GM12892 (cell line): ENCODE measurements at regions not wholly inside any gene's neighbourhood (a gene's known extent, or its start where the extent isn't known, plus 50 kb on each side); places are given as distances from the start of the nearest gene placed in this dataset.
"Not testable (repeated sequence)": the region's sequence is repeated elsewhere in the genome, so short reads cannot be mapped to it uniquely, and the experiment has no call there.

Source experiments
- DNase-seq: peaks from one replicate; pipeline ENCODE4 v3.0.0; 2011; ENCODE audit not compliant: insufficient read length
- FAIRE-seq: peaks from 2 replicates; lab custom pipeline; 2011; peaks lifted over from hg19 to GRCh38; lab: Jason Lieb, UNC
- POLR2A ChIP-seq: IDR thresholded peaks from 2 replicates; pipeline ENCODE4 v1.6.1; 2011; ENCODE audit warnings: low read depth, low read length, control low read depth
- POLR2AphosphoS5 ChIP-seq: IDR thresholded peaks from 2 replicates; pipeline ENCODE4 v1.6.1; 2011; ENCODE audit warnings: low read depth, low read length, control low read depth
- TAF1 ChIP-seq: IDR thresholded peaks from 2 replicates; pipeline ENCODE4 v1.6.1; 2011; ENCODE audit warnings: low read depth, mild to moderate bottlenecking, control low read depth, low read length, borderline replicate concordance

- DNase-seq (no peak), FAIRE-seq (no peak)
- no peak for TF ChIP-seq POLR2A
- TF ChIP-seq POLR2AphosphoS5, result no peak
- TF ChIP-seq TAF1, result no peak
These were observed 54.9 kb upstream of the NBPF3 start for GRCh38 chr1:21385022-21385421.

- FAIRE-seq (peak; percentile 71), DNase-seq (no peak)
- TF ChIP-seq POLR2AphosphoS5 (no peak), TAF1 (no peak), POLR2A (no peak)
These were observed 55.3 kb upstream of the NBPF3 start for GRCh38 chr1:21384620-21385019.

DNA sequence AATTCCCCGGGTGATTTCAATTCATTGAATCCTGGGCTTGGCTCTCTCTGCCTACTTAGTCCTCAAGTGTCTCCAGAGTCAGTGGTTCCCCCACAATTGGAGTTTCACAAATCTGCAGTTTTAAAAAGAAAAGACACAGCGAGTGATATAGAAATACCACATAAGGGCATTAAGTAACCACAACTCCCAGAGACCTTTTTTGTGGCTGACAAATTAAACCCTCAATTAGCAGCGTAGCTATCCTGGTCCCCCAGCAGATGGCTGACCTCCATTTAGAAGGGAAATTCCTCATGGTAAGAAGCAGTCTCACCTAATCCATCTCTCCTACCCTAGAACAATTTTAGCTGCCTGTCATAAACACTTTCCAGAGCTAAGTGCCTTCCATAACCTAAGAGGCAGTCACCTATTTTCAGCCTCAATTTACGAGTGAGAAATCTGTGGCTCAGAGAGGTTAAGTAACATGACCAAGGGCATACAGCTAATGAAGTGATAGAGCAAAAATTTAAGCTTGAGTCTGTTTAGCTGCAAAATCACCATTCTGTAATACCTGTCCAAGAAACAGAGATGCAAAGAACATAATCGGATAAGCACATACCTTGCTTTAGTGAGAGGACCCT is 56.0 kb upstream of the NBPF3 start:
- FAIRE-seq (no peak), DNase-seq (no peak)
- TF ChIP-seq POLR2A (no peak), POLR2AphosphoS5 (no peak), TAF1 (no peak)

DNA sequence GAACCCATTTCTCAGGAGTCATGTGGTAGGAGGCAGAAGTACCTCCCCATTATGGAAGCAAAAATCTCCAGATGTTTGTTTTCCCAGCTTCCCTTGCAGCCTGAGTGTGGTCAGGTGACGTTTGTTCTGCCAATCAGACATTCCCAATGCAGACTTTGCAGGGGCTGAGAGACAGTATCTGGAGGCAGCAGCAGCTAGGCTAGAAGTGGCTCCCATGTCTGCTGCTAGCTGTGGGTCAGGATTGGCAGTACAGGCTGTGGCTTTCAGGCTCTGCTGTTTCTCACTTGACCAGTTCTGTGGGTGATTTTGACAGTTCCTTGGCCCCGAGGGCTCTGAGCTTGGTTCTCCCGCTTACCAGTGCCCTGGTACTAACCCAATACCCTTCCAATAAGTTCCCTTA is 58.6 kb upstream of the NBPF3 start:
- TF ChIP-seq POLR2AphosphoS5, result no peak
- no peak for TF ChIP-seq TAF1
- no peak for TF ChIP-seq POLR2A
- DNase-seq (no peak), FAIRE-seq (no peak)

DNA sequence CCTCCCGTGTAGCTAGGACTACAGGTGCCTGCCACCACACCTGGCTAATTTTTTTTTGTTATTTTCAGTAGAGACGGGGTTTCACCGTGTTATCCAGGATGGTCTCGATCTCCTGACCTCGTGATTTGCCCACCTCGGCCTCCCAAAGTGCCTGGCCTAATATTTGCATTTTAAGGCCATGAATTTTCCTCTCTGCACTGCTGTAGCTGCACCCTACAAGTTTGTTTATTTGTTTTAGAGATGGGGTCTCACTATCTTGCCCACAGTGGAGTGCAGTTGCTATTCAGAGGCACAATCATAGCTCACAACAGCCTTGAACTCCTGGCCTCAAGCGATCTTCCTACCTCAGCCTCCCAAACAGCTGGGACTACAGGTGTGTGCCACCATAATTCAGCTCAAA is 59.8 kb upstream of the NBPF3 start:
- not testable (repeated sequence) for FAIRE-seq, DNase-seq

- TF ChIP-seq TAF1, result no peak
- TF ChIP-seq POLR2A, result no peak
- no peak for TF ChIP-seq POLR2AphosphoS5
- FAIRE-seq (no peak), DNase-seq (no peak)
These were observed 60.4 kb upstream of the NBPF3 start for GRCh38 chr1:21379571-21379970.

DNA sequence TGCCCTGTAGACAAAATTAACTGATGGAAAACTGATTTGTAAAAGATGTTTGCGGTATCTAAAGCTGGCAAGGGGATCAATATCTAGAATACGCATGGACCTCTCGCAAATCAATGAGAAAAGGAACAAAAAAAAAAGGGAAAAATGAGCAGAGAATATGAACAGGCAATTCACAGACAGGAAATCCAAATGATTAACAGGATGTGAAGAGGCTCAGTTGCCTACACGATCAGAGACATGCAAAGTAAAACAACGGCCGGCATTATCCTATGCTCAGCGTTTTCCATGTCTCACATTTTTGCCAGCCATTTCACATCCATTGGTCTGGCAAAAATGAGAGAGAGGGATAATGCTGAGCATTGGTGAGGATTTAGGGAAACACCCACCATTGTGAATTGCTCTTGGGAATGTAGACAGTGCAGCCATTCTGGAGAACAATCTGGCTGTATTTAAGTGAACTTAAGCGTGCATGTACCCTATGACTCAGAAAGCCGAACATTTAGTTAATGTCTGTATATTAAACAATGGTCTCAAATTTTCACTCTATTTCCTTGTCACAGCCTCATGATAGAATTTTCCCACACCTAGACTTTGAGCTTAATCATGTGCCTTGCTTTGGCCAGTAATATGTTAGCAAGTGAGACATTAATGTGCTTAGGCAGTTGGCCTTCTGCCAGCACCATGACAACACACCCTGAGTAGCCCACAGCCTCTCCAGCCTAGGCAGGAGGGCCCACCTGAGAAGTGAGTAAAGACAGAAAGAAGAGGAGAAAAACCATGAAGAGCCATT is 61.0 kb upstream of the NBPF3 start:
- no peak for DNase-seq
- TF ChIP-seq TAF1, result no peak
- no peak for TF ChIP-seq POLR2AphosphoS5
- no peak for TF ChIP-seq POLR2A
- no peak for FAIRE-seq

DNA sequence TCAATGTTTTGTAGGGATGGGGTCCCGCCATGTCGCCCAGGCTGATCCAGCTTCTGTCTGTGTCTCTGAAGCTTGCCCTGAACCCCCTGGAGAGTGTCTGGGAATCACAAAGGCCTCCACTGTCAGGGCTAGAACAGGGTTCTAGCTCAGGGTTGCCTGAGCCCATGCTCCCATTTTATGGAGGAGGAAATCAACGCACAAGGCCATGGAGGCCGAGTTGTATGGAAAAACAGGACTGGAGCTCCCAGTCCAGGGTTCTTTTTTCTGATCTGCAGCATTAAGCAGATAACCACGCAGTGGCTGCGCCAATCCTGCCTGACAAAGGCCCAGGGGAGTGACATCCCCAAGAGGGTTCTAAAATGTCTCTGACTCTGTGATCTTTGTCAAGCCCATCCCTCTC is 67.6 kb upstream of the NBPF3 start:
- FAIRE-seq (no peak), DNase-seq (no peak)
- TF ChIP-seq POLR2A (no peak), POLR2AphosphoS5 (no peak), TAF1 (no peak)

GRCh38 chr1:21369905-21370304 is 70.0 kb upstream of the NBPF3 start:
- FAIRE-seq (no peak), DNase-seq (no peak)
- TF ChIP-seq POLR2A (no peak), POLR2AphosphoS5 (no peak), TAF1 (no peak)

DNA sequence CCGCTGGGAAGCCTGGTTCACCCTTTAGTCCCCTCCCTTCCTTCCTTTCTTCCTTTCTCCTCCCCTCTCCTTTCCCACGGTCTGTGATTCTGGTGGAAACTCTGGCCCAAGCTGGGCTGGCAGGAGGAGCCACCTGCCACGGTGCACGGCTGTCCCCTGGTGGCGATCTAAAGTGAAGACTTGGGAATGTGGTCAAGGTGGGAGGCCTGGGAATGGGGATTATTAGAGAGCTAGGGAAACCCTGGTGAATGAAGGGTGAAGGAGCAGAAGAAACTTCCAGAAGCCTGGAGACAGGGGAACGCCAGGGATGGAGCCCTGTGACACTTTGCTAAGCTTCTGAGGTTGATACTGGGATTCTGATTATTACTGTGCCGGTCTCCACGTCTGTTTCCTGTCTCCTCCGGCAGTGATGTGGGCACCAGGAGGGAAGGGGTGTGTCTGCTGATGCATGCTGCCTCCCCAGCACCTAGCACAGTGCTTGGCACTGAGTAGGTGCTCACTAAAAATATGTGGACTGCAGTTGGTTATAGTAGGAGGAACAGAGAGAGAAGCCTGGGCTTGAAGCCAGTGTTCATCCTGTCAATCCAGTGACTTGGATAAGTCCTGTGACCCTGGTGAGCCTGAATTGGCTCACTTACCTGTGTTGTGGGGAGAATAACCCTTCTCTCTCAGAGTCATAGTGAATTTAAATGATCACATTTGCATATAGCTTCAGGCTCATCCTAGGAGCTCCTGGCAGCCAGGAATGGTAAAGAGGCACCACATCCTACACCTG is 71.2 kb upstream of the NBPF3 start:
- TF ChIP-seq POLR2AphosphoS5 (no peak), POLR2A (no peak), TAF1 (no peak)
- DNase-seq (no peak), FAIRE-seq (peak; percentile 90)

GRCh38 chr1:21367973-21368514 is 71.9 kb upstream of the NBPF3 start:
- FAIRE-seq, DNase-seq: not testable (repeated sequence)

DNA sequence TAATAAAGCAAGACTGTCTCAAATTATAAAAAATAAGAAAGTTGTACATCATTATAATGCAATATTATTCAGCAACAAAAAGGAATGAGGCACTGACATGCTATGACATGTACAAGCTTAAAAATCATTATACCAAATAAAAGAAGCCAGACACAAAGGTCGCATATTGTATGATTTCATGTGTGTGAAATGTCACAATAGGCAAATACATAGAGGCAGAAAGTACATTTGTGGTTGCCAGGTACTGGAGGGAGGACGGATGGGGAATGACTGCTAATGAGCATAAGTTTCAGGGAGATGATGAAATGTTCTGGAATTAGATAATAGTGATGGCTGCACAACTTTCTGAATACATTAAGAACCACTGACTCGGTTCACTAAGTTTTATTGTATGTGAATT is 73.6 kb upstream of the NBPF3 start:
- TF ChIP-seq POLR2A, result no peak
- no peak for TF ChIP-seq TAF1
- TF ChIP-seq POLR2AphosphoS5, result no peak
- FAIRE-seq (no peak), DNase-seq (no peak)
